NCI-H748 (cell line): ENCODE measurements at regions not wholly inside any gene's neighbourhood (a gene's known extent, or its start where the extent isn't known, plus 50 kb on each side); places are given as distances from the start of the nearest gene placed in this dataset.

Experiments
- DNase-seq: peaks from one replicate; lab custom pipeline; 2025; ENCODE audit not compliant: unreplicated experiment; lab: John Stamatoyannopoulos, UW

GRCh38 chr2:120948662-120949011 lies 213.0 kb downstream of the GLI2 start:
- DNase-seq: no peak

GRCh38 chr2:120949027-120949956 lies 213.6 kb downstream of the GLI2 start:
- DNase-seq: no peak

- no peak for DNase-seq
These were observed 214.4 kb downstream of the GLI2 start for GRCh38 chr2:120949957-120950590.

- DNase-seq: no peak
These were observed 216.0 kb downstream of the GLI2 start for GRCh38 chr2:120951693-120952092.

GRCh38 chr2:120952318-120952717 lies 216.7 kb downstream of the GLI2 start:
- DNase-seq: no peak

- no peak for DNase-seq
These were observed 217.5 kb downstream of the GLI2 start for GRCh38 chr2:120953066-120953756.

GRCh38 chr2:120953843-120954584 lies 218.3 kb downstream of the GLI2 start:
- DNase-seq: no peak

GRCh38 chr2:120954939-120955338 lies 219.3 kb downstream of the GLI2 start:
- no peak for DNase-seq

- DNase-seq: no peak
These were observed 219.8 kb downstream of the GLI2 start for GRCh38 chr2:120955427-120955826.

- no peak for DNase-seq
These were observed 221.0 kb downstream of the GLI2 start for GRCh38 chr2:120956486-120957156.

GRCh38 chr2:120957905-120958304 lies 222.2 kb downstream of the GLI2 start:
- no peak for DNase-seq

- DNase-seq: no peak
These were observed 223.1 kb downstream of the GLI2 start for GRCh38 chr2:120958623-120959366.

GRCh38 chr2:120959426-120959825 lies 223.8 kb downstream of the GLI2 start:
- DNase-seq: no peak

- no peak for DNase-seq
These were observed 225.2 kb downstream of the GLI2 start for GRCh38 chr2:120960770-120961366.

- no peak for DNase-seq
These were observed 225.7 kb downstream of the GLI2 start for GRCh38 chr2:120961396-120961795.

- no peak for DNase-seq
These were observed 228.5 kb downstream of the GLI2 start for GRCh38 chr2:120963997-120964705.

- DNase-seq: no peak
These were observed 229.2 kb downstream of the GLI2 start for GRCh38 chr2:120964819-120965218.

GRCh38 chr2:120966510-120967254 lies 231.0 kb downstream of the GLI2 start:
- DNase-seq: no peak
